Spleen (tissue), 7 donors: ENCODE measurements at regions not wholly inside any gene's neighbourhood (a gene's known extent, or its start where the extent isn't known, plus 50 kb on each side); places are given as distances from the start of the nearest gene placed in this dataset.

Source experiments
- POLR2A ChIP-seq, 3 donors: fragments of 450-650 bp; IDR thresholded peaks; one replicate each; pipeline ENCODE4 v1.5.1; 2017; ENCODE audit warnings: antibody characterized with exemption in 3 of 3, mild to moderate bottlenecking in 1 of 3
- TF ChIP-seq, protein P1 (sequence below), 11 experiments: fragments of 200-600 bp in 7 of 11; fragments of 450-650 bp in 4 of 11; sonication (generic) in 4 of 11; IDR thresholded peaks in 8 of 11; conservative IDR thresholded peaks in 3 of 11; 1 replicate in 7 of 11; 2 replicates in 4 of 11; pipeline versions ENCODE4 v1.4.0 to v1.8.0; 2016 to 2021; ENCODE audit warnings: antibody characterized with exemption in 11 of 11, inconsistent platforms in 4 of 11, mild to moderate bottlenecking in 1 of 11
- donor health status: DM: no; HTN: no; CAD: no; lungs with moderate emphysema.
- donor health status: DM: no; HTN: no; CAD: no.
- donor health status: DM: no; HTN: no; CAD: no.

DNA sequence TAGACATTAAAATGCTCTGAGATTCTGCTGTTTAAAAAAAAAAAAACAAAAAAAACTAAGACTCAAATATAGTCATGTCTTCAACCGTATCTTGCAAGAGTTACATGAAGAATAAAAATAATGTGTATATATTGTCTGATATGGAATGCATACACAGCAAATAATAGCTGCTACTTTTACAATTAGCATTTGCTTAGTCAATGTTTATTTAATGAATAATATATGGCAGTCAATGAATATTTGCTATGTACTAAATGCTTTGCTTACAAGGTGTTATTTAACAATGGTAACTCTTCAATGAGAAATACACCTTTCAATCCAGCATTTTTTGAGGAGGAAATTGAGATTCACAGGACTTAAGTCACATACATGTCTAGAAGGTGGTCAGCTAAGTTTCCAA lies 718.8 kb upstream of the SOX9 start:
- no peak for TF ChIP-seq POLR2A (IDR thresholded peaks at IDR 0.05)
- TF ChIP-seq, protein P1, sequence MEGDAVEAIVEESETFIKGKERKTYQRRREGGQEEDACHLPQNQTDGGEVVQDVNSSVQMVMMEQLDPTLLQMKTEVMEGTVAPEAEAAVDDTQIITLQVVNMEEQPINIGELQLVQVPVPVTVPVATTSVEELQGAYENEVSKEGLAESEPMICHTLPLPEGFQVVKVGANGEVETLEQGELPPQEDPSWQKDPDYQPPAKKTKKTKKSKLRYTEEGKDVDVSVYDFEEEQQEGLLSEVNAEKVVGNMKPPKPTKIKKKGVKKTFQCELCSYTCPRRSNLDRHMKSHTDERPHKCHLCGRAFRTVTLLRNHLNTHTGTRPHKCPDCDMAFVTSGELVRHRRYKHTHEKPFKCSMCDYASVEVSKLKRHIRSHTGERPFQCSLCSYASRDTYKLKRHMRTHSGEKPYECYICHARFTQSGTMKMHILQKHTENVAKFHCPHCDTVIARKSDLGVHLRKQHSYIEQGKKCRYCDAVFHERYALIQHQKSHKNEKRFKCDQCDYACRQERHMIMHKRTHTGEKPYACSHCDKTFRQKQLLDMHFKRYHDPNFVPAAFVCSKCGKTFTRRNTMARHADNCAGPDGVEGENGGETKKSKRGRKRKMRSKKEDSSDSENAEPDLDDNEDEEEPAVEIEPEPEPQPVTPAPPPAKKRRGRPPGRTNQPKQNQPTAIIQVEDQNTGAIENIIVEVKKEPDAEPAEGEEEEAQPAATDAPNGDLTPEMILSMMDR (IDR thresholded peaks at IDR 0.05 in 8 of 11, conservative IDR thresholded peaks at IDR 0.05 in 3 of 11) = no peak
